MM.1S (cell line): ENCODE measurements at regions not wholly inside any gene's neighbourhood (a gene's known extent, or its start where the extent isn't known, plus 50 kb on each side); places are given as distances from the start of the nearest gene placed in this dataset.

Experiments used
- DNase-seq: peaks from one replicate; pipeline ENCODE4 v3.0.0-alpha.2; 2015
- H2AFZ ChIP-seq: fragments of 300-600 bp; sonication (generic); 2 replicates; pipeline ENCODE4 v1.6.0; 2016; ENCODE audit warnings: antibody characterized with exemption, low read length
- H3F3A ChIP-seq: fragments of 300-600 bp; sonication (generic); 2 replicates; pipeline ENCODE4 v1.6.1; 2016; ENCODE audit warnings: mild to moderate bottlenecking, antibody characterized with exemption, low read length, moderate library complexity, mixed read lengths; ENCODE audit not compliant: insufficient read depth
- H3K27ac ChIP-seq: fragments of 300-600 bp; sonication (generic); 2 replicates; pipeline ENCODE4 v1.5.1; 2016; ENCODE audit warnings: mild to moderate bottlenecking, low read length
- H3K27me3 ChIP-seq: fragments of 300-600 bp; sonication (generic); replicated peaks from 2 replicates; pipeline ENCODE4 v1.6.0; 2016; ENCODE audit warnings: low read length; ENCODE audit not compliant: insufficient read depth
- H3K36me3 ChIP-seq: fragments of 300-600 bp; sonication (generic); replicated peaks from 2 replicates; pipeline ENCODE4 v1.6.1; 2016; ENCODE audit warnings: mild to moderate bottlenecking, low read length, mixed read lengths; ENCODE audit not compliant: insufficient read depth
- H3K4me1 ChIP-seq: fragments of 300-600 bp; sonication (generic); 2 replicates; pipeline ENCODE4 v1.6.1; 2016; ENCODE audit warnings: low read length, mixed read lengths
- H3K4me2 ChIP-seq: fragments of 300-600 bp; sonication (generic); 2 replicates; pipeline ENCODE4 v1.6.0; 2016; ENCODE audit warnings: low read depth, low read length
- H3K4me3 ChIP-seq: fragments of 300-600 bp; sonication (generic); 2 replicates; pipeline ENCODE4 v1.5.1; 2016; ENCODE audit warnings: low read length, mixed read lengths
- H3K79me2 ChIP-seq: fragments of 300-600 bp; sonication (generic); 2 replicates; pipeline ENCODE4 v1.6.1; 2016; ENCODE audit warnings: mixed run types, low read length, mixed read lengths
- H3K9ac ChIP-seq: fragments of 300-600 bp; sonication (generic); 2 replicates; pipeline ENCODE4 v1.6.1; 2016; ENCODE audit warnings: low read length, mixed read lengths
- H3K9me2 ChIP-seq: fragments of 300-600 bp; sonication (generic); replicated peaks from 2 replicates; pipeline ENCODE4 v1.6.1; 2016; ENCODE audit warnings: mild to moderate bottlenecking, low read length, mixed read lengths; ENCODE audit not compliant: insufficient read depth
- H3K9me3 ChIP-seq: fragments of 300-600 bp; sonication (generic); replicated peaks from 2 replicates; pipeline ENCODE4 v1.6.1; 2016; ENCODE audit warnings: mild to moderate bottlenecking, low read length, mixed read lengths; ENCODE audit not compliant: insufficient read depth
- H4K20me1 ChIP-seq: fragments of 300-600 bp; sonication (generic); 2 replicates; pipeline ENCODE4 v1.6.1; 2016; ENCODE audit warnings: mild to moderate bottlenecking, low read length, moderate library complexity, mixed read lengths; ENCODE audit not compliant: insufficient read depth
- EZH2 ChIP-seq: fragments of 300-600 bp; sonication (generic); optimal IDR thresholded peaks from 2 replicates; pipeline ENCODE3; 2017; ENCODE audit warnings: low read depth, mild to moderate bottlenecking, antibody characterized with exemption, low read length, mixed read lengths
- EZH2phosphoT487 ChIP-seq: fragments of 300-600 bp; sonication (generic); IDR thresholded peaks from 2 replicates; pipeline ENCODE4 v1.6.1; 2018; ENCODE audit warnings: antibody characterized with exemption, low read length
- TF ChIP-seq, protein P1 (sequence below): fragments of 300-600 bp; sonication (generic); IDR thresholded peaks from 2 replicates; pipeline ENCODE4 v1.5.1; 2016; ENCODE audit warnings: antibody characterized with exemption, low read length, mixed read lengths

DNA sequence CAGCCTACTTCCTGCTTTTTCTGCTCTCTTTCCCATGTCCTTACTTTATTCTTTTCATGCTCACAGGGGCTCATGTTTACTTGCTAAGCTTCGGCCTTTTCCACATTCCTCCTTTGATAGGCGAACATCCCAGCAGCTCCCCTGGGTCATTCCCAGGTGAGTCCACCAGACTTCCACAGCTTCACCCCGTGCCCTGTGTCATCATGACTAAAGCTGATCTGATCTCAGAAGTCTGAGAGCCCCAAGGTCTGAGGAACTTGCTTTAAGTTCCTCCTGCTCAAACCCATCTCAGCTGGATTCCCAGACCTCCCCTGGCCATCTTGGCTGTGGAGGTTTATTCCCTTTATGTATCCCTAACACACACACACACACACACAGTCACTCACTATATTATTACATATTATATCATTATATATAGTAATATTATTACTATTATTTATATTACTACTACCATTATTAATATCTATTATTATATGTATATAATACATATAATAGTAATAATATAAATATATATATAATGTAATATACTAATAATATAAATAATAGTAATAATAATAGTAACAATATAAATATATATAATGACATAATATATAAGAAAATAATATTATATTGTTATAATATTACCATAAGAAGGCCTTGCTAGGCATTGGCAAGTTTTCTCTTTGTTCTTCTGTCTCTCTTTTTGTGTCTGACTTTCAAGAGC, 295.9 kb downstream of the PTEN start:
- Histone ChIP-seq H3K36me3 (no peaks in the 10 kb centered on the region), H3K4me3 (no peak overlapping the region), H3K27me3 (no peaks in the 10 kb centered on the region), H2AFZ (no peak overlapping the region), H3K9ac (no peak overlapping the region), H3K4me2 (no peak overlapping the region), H3K9me3 (no peaks in the 10 kb centered on the region), H4K20me1 (no peaks in the 10 kb centered on the region), H3K4me1 (peaks cover 8% of the 10 kb centered on the region; the same call in 1 of the 2 replicates), H3K79me2 (no peaks in the 10 kb centered on the region), H3F3A (no peaks in the 10 kb centered on the region), H3K9me2 (no peaks in the 10 kb centered on the region), H3K27ac (no peak overlapping the region)
- no peak for DNase-seq
- TF ChIP-seq EZH2 (no peak), EZH2phosphoT487 (no peak)
- TF ChIP-seq, protein P1, sequence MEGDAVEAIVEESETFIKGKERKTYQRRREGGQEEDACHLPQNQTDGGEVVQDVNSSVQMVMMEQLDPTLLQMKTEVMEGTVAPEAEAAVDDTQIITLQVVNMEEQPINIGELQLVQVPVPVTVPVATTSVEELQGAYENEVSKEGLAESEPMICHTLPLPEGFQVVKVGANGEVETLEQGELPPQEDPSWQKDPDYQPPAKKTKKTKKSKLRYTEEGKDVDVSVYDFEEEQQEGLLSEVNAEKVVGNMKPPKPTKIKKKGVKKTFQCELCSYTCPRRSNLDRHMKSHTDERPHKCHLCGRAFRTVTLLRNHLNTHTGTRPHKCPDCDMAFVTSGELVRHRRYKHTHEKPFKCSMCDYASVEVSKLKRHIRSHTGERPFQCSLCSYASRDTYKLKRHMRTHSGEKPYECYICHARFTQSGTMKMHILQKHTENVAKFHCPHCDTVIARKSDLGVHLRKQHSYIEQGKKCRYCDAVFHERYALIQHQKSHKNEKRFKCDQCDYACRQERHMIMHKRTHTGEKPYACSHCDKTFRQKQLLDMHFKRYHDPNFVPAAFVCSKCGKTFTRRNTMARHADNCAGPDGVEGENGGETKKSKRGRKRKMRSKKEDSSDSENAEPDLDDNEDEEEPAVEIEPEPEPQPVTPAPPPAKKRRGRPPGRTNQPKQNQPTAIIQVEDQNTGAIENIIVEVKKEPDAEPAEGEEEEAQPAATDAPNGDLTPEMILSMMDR = no peak

DNA sequence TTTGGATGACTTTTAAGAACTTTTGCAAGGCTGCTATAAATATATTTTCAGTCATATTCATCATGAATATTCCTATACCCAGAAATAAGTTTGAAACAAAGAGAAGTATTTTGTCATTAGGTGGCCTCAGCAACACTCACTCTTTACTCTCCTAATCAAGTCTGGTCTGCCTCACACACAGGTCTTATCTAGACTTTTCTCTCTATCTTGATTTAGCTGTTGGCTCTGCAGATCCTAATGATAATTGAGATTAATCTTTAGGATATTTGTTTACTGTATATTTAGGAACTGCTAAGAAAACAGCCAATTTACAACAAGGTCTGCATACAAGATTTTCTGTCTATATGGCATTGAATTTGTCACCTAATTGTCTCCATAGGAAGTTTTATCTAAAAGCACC, 297.6 kb downstream of the PTEN start:
- Histone ChIP-seq H2AFZ (no peak overlapping the region), H3K4me1 (peaks cover 8% of the 10 kb centered on the region; the same call in 1 of the 2 replicates), H3K27ac (no peak overlapping the region)

DNA sequence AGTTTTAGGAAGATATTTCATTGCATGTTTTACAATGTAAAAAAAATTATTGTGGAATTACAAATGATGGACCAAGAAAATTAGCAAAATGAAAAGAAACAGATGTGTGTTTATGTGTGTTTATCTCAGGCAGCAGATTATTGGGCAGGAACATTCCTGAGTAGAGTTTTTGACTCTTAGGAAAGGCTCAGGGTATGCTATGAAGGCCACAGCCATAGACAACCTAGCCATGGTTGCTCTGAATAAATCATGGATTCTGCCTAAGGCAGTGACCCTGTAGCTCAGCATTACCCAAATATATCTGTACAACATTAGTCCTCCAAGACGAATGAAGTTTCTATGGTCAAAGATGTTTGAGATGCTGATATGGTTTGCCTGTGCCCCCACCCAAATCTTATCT, 298.3 kb downstream of the PTEN start:
- Histone ChIP-seq H3K27ac (no peak overlapping the region), H3K4me3 (no peak overlapping the region)
- no peak for DNase-seq

More for the DNA sequence above, 297.6 kb downstream of the PTEN start:
- Histone ChIP-seq H3K9ac (no peak overlapping the region), H3K9me2 (no peaks in the 10 kb centered on the region), H4K20me1 (no peaks in the 10 kb centered on the region), H3K79me2 (no peaks in the 10 kb centered on the region), H3K27me3 (no peaks in the 10 kb centered on the region), H3K4me2 (no peak overlapping the region), H3K9me3 (no peaks in the 10 kb centered on the region), H3K4me3 (no peak overlapping the region), H3F3A (no peaks in the 10 kb centered on the region), H3K36me3 (no peaks in the 10 kb centered on the region)
- no peak for DNase-seq
- no peak for TF ChIP-seq EZH2
- TF ChIP-seq, protein P1 = no peak
- no peak for TF ChIP-seq EZH2phosphoT487

More for the DNA sequence above, 298.3 kb downstream of the PTEN start:
- TF ChIP-seq, protein P1 = no peak
- TF ChIP-seq EZH2 = no peak
- no peak for TF ChIP-seq EZH2phosphoT487
- Histone ChIP-seq H3K9me3 (no peaks in the 10 kb centered on the region), H3K79me2 (no peaks in the 10 kb centered on the region), H3K9ac (no peak overlapping the region), H3F3A (no peaks in the 10 kb centered on the region), H3K4me2 (no peak overlapping the region), H3K9me2 (no peaks in the 10 kb centered on the region), H3K4me1 (peaks cover 8% of the 10 kb centered on the region; the same call in 1 of the 2 replicates), H4K20me1 (no peaks in the 10 kb centered on the region), H2AFZ (no peak overlapping the region), H3K36me3 (no peaks in the 10 kb centered on the region), H3K27me3 (no peaks in the 10 kb centered on the region)
